MCF 10A (cell line): ENCODE measurements at regions not wholly inside any gene's neighbourhood (a gene's known extent, or its start where the extent isn't known, plus 50 kb on each side); places are given as distances from the start of the nearest gene placed in this dataset.

Experiments
- BruUV-seq: library from RNA; stranded (reverse); fragments of 400-500 nt; replicated peaks from 2 replicates; lab custom pipeline; 2021; lab: Mats Ljungman, UMichigan
- CTCF ChIA-PET: fragments of 300-600 bp; sonication (Branson Sonifier 250); formaldehyde crosslinking; extraction: SDS; loops from one replicate; lab custom pipeline; 2021; ENCODE audit warnings: antibody characterized with exemption, inconsistent platforms; lab: Yijun Ruan, JAX
- POLR2A ChIA-PET: fragments of 300-600, 350-650 bp; sonication (Branson Sonifier 250); formaldehyde crosslinking; extraction: SDS; loops from one replicate; lab custom pipeline; 2020; ENCODE audit warnings: antibody characterized with exemption, inconsistent platforms; lab: Yijun Ruan, JAX
- DNase-seq: peaks from one replicate; pipeline ENCODE4 v3.0.0-alpha.2; 2018; ENCODE audit not compliant: unreplicated experiment
- H3K27ac Mint-ChIP-seq: one replicate; pipeline ENCODE4 v1.8.0; 2022; ENCODE audit warnings: mild to moderate bottlenecking, low read depth, mixed read lengths; ENCODE audit not compliant: unreplicated experiment
- H3K27me3 Mint-ChIP-seq: one replicate; pipeline ENCODE4 v1.8.0; 2022; ENCODE audit warnings: mixed read lengths; ENCODE audit not compliant: insufficient read depth, unreplicated experiment
- H3K36me3 Mint-ChIP-seq: one replicate; pipeline ENCODE4 v1.8.0; 2022; ENCODE audit warnings: mild to moderate bottlenecking, moderate library complexity, mixed read lengths; ENCODE audit not compliant: insufficient read depth, unreplicated experiment
- H3K4me1 Mint-ChIP-seq: one replicate; pipeline ENCODE4 v1.8.0; 2022; ENCODE audit warnings: mixed read lengths; ENCODE audit not compliant: insufficient read depth, unreplicated experiment
- H3K4me3 Mint-ChIP-seq: one replicate; pipeline ENCODE4 v1.8.0; 2022; ENCODE audit warnings: mild to moderate bottlenecking, moderate library complexity, mixed read lengths; ENCODE audit not compliant: unreplicated experiment
- H3K9me3 Mint-ChIP-seq: one replicate; pipeline ENCODE4 v1.8.0; 2022; ENCODE audit warnings: mixed read lengths; ENCODE audit not compliant: unreplicated experiment
- intact Hi-C: fragments of 100-400 bp; cut with micrococcal nuclease; formaldehyde crosslinking; loops from 2 replicates; pipeline ENCODE4 v1.14.1; 2022
- TF ChIP-seq, protein P1 (sequence below): fragments of 200-600 bp; IDR thresholded peaks from one replicate; pipeline ENCODE4 v1.8.0; 2022; ENCODE audit warnings: antibody characterized with exemption, mild to moderate bottlenecking; ENCODE audit not compliant: unreplicated experiment

GRCh38 chr12:111207761-111208160 lies 161.1 kb downstream of the PHETA1 start:
- no TSS peak for BruUV-seq

DNA sequence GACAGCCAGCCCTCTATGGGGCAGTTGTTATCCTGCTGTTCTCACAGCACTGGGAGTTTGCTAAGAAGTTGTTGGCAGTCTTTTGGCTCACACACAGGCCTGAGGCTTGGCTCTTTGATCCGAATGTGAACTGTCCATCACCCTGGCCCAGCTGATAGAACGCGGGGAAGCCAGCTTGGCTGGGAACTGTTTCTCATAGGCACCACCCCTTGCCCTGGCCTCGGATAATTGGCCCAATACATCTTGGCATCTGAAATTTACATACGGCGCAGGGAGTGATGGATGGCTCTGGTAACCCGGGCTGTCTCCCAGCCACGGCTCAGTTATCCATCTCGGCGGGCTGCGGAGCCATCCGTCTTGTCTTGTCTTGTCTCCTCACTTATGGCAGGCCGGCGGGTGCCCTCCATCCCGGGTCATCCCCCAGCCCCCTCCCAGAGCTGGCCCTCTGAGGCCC lies 164.1 kb downstream of the PHETA1 start:
- intact Hi-C loops: no loop called here
- no peaks in the 10 kb centered on the region for H3K9me3 Mint-ChIP-seq
- H3K36me3 Mint-ChIP-seq: no peaks in the 10 kb centered on the region
- DNase-seq: no peak
- BruUV-seq: no TSS peak
- H3K4me1 Mint-ChIP-seq: peaks cover 6% of the 10 kb centered on the region
- H3K4me3 Mint-ChIP-seq: no peak overlapping the region
- H3K27me3 Mint-ChIP-seq: peaks cover 76% of the 10 kb centered on the region
- no peak overlapping the region for H3K27ac Mint-ChIP-seq
- CTCF ChIA-PET: interaction anchor here (0.7 kb wide), 1 partner anchor 1389 kb away, joined by 3 read pairs; no protein-coding TSS in a partner anchor
- TF ChIP-seq, protein P1, sequence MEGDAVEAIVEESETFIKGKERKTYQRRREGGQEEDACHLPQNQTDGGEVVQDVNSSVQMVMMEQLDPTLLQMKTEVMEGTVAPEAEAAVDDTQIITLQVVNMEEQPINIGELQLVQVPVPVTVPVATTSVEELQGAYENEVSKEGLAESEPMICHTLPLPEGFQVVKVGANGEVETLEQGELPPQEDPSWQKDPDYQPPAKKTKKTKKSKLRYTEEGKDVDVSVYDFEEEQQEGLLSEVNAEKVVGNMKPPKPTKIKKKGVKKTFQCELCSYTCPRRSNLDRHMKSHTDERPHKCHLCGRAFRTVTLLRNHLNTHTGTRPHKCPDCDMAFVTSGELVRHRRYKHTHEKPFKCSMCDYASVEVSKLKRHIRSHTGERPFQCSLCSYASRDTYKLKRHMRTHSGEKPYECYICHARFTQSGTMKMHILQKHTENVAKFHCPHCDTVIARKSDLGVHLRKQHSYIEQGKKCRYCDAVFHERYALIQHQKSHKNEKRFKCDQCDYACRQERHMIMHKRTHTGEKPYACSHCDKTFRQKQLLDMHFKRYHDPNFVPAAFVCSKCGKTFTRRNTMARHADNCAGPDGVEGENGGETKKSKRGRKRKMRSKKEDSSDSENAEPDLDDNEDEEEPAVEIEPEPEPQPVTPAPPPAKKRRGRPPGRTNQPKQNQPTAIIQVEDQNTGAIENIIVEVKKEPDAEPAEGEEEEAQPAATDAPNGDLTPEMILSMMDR: no peak
- POLR2A ChIA-PET: no interaction called here

More at GRCh38 chr12:111207761-111208160, 161.1 kb downstream of the PHETA1 start:
- H3K27ac Mint-ChIP-seq: no peak overlapping the region
- ChIA-PET POLR2A (interaction anchor here (0.5 to 0.8 kb wide), 2 partner anchors 14 to 182 kb away, joined by 3 read pairs; no protein-coding TSS in a partner anchor), CTCF (no interaction called here)
- H3K9me3 Mint-ChIP-seq: no peaks in the 10 kb centered on the region
- TF ChIP-seq, protein P1: no peak
- intact Hi-C loops: no loop called here
- H3K36me3 Mint-ChIP-seq: no peaks in the 10 kb centered on the region
- H3K4me3 Mint-ChIP-seq: no peak overlapping the region
- no peaks in the 10 kb centered on the region for H3K4me1 Mint-ChIP-seq
- no peak for DNase-seq
- peaks cover 73% of the 10 kb centered on the region for H3K27me3 Mint-ChIP-seq

DNA sequence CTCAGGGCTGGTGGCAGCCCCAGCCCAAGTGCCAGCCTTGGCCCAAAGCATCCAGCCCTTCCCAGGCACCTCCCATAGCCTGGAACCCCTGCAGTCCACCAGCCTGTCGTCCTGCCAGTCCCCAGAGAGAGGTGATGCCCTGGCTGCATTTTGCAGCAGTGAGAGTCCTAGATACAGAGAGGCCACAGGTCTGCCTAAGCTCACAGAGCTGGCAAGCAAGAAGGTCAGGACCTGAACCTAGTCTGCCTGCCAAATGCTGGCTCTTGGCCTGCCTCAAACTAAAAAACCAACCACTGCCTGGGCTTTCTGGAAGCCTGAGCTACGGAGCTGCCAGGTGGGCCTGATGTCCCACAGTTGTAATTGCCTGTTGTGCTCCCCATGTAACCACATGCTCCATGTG lies 164.9 kb downstream of the PHETA1 start:
- Mint-ChIP-seq H3K27me3 (peaks cover 83% of the 10 kb centered on the region), H3K4me1 (peaks cover 6% of the 10 kb centered on the region), H3K9me3 (no peaks in the 10 kb centered on the region), H3K4me3 (no peak overlapping the region), H3K36me3 (no peaks in the 10 kb centered on the region), H3K27ac (no peak overlapping the region)
- ChIA-PET POLR2A (no interaction called here), CTCF (interaction anchor here (0.7 kb wide), 1 partner anchor 1390 kb away, joined by 3 read pairs; no protein-coding TSS in a partner anchor)
- intact Hi-C loops: no loop called here
- TF ChIP-seq, protein P1: no peak
- no TSS peak for BruUV-seq
- no peak for DNase-seq

DNA sequence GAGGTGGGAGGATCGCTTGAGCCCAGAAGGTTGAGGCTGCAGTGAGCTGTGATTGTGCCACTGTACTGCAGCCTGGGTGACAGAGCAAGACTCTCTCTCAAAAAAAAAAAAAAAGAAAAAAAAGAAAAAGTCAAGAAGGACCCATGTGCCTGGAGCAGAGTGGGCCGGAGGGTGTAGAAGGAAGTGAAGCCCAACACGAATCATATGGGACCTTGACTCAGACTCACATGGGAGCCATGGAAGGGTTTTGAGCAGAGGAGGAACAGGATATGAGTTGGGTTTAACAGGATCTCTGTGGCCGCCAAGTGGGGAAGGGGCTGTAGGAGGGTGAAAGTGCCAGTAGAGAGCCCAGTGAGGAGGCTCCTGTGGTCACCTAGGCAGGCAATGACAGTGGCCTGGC lies 165.4 kb downstream of the PHETA1 start:
- TF ChIP-seq, protein P1: no peak
- intact Hi-C loops: no loop called here
- POLR2A ChIA-PET: no interaction called here
- H3K27me3 Mint-ChIP-seq: peaks cover 78% of the 10 kb centered on the region
- no peak overlapping the region for H3K4me3 Mint-ChIP-seq
- CTCF ChIA-PET: interaction anchor here (0.6 kb wide), 1 partner anchor 58 kb away, joined by 4 read pairs; no protein-coding TSS in a partner anchor
- H3K27ac Mint-ChIP-seq: no peak overlapping the region
- no peak for DNase-seq
- H3K4me1 Mint-ChIP-seq: peaks cover 6% of the 10 kb centered on the region
- H3K36me3 Mint-ChIP-seq: no peaks in the 10 kb centered on the region
- H3K9me3 Mint-ChIP-seq: no peaks in the 10 kb centered on the region
- no TSS peak for BruUV-seq
